Endodermal cell (in vitro differentiated cells): ENCODE measurements at regions not wholly inside any gene's neighbourhood (a gene's known extent, or its start where the extent isn't known, plus 50 kb on each side); places are given as distances from the start of the nearest gene placed in this dataset.
A peak's percentile ranks its signal among the peaks of the same experiment; 100 is the strongest.

Experiments used
- DNase-seq: peaks from one replicate; pipeline ENCODE4 v3.0.0-alpha.2; 2017
- H3K27ac ChIP-seq: 2 replicates; pipeline ENCODE4 v1.5.1; 2013; ENCODE audit warnings: mild to moderate bottlenecking, low read depth, low read length, moderate library complexity
- H3K27me3 ChIP-seq: 2 replicates; pipeline ENCODE4 v1.6.1; 2013; ENCODE audit warnings: mild to moderate bottlenecking, low read length, moderate library complexity; ENCODE audit not compliant: insufficient read depth, control insufficient read depth, poor library complexity, severe bottlenecking
- H3K36me3 ChIP-seq: 2 replicates; pipeline ENCODE4 v1.7.0; 2013; ENCODE audit warnings: mild to moderate bottlenecking, low read length, moderate library complexity; ENCODE audit not compliant: control insufficient read depth, insufficient read depth
- H3K4me1 ChIP-seq: one replicate; pipeline ENCODE4 v1.7.0; 2013; ENCODE audit warnings: low read length; ENCODE audit not compliant: control insufficient read depth, insufficient read depth
- H3K4me3 ChIP-seq: 2 replicates; pipeline ENCODE4 v1.5.1; 2013; ENCODE audit warnings: mild to moderate bottlenecking, low read length, moderate library complexity
- H3K9ac ChIP-seq: 2 replicates; pipeline ENCODE4 v1.6.1; 2013; ENCODE audit warnings: mild to moderate bottlenecking, low read length, moderate library complexity; ENCODE audit not compliant: poor library complexity, severe bottlenecking; ENCODE audit errors: extremely low read depth
- H3K9me3 ChIP-seq: 2 replicates; pipeline ENCODE4 v1.6.1; 2013; ENCODE audit warnings: mild to moderate bottlenecking, low read length, moderate library complexity; ENCODE audit not compliant: control insufficient read depth
- H3K27ac Mint-ChIP-seq: 2 replicates; pipeline ENCODE4 v1.8.0; 2020; ENCODE audit warnings: mixed read lengths
- H3K27me3 Mint-ChIP-seq: 2 replicates; pipeline ENCODE4 v1.8.0; 2021; ENCODE audit warnings: mild to moderate bottlenecking, mixed read lengths; ENCODE audit not compliant: insufficient read depth
- H3K36me3 Mint-ChIP-seq: 2 replicates; pipeline ENCODE4 v1.8.0; 2020; ENCODE audit warnings: low read depth, mixed read lengths
- H3K4me1 Mint-ChIP-seq: 2 replicates; pipeline ENCODE4 v1.8.0; 2020; ENCODE audit warnings: mixed read lengths
- H3K4me3 Mint-ChIP-seq: 2 replicates; pipeline ENCODE4 v1.8.0; 2020; ENCODE audit warnings: mild to moderate bottlenecking, moderate library complexity, mixed read lengths
- H3K9me3 Mint-ChIP-seq: 2 replicates; pipeline ENCODE4 v1.8.0; 2020; ENCODE audit warnings: mild to moderate bottlenecking, mixed read lengths
- WGBS, 2 experiments: methylation state at CpG; one replicate each; pipeline versions ENCODE4 v1.1.5 to v1.1.7; 2013; ENCODE audit warnings: missing lambda C conversion rate in 2 of 2, mixed read lengths in 1 of 2; ENCODE audit not compliant: insufficient coverage in 1 of 2, insufficient read length in 1 of 2; 5-methylcytosine and 5-hydroxymethylcytosine counted together
- TF ChIP-seq, protein P1 (sequence below): fragments of 200-600 bp; sonication (generic); conservative IDR thresholded peaks from 2 replicates; pipeline ENCODE4 v1.5.0; 2021; ENCODE audit warnings: antibody characterized with exemption, mild to moderate bottlenecking

DNA sequence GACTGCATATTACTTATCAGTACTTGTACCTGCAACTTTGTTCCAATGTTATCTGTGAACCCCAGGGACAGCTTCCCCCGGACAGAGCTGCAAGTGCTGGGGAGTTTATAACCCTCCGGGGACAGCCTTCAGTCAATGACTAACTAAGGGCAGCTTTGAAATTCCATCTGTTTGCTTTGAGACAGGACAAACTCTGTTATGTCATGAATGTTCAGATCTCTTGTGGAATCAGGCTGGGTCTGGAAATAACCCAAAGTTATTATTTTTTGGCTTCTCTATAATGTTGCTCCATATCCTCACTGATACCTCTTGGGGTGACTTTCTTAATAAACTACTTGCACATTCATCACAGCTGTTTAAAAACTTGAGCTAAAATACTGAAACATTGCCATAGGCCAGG, 617.5 kb upstream of the TLE4 start:
- Histone ChIP-seq H3K27me3 (no peaks in the 10 kb centered on the region), H3K4me1 (no peaks in the 10 kb centered on the region), H3K27ac (no peak overlapping the region), H3K9me3 (peaks cover 24% of the 10 kb centered on the region), H3K9ac (no peak overlapping the region), H3K36me3 (no peaks in the 10 kb centered on the region), H3K4me3 (no peak overlapping the region)
- Mint-ChIP-seq H3K4me3 (no peak overlapping the region), H3K4me1 (no peaks in the 10 kb centered on the region), H3K27ac (no peak overlapping the region), H3K36me3 (peaks cover 7% of the 10 kb centered on the region), H3K27me3 (no peaks in the 10 kb centered on the region), H3K9me3 (peaks cover 18% of the 10 kb centered on the region)
- TF ChIP-seq, protein P1, sequence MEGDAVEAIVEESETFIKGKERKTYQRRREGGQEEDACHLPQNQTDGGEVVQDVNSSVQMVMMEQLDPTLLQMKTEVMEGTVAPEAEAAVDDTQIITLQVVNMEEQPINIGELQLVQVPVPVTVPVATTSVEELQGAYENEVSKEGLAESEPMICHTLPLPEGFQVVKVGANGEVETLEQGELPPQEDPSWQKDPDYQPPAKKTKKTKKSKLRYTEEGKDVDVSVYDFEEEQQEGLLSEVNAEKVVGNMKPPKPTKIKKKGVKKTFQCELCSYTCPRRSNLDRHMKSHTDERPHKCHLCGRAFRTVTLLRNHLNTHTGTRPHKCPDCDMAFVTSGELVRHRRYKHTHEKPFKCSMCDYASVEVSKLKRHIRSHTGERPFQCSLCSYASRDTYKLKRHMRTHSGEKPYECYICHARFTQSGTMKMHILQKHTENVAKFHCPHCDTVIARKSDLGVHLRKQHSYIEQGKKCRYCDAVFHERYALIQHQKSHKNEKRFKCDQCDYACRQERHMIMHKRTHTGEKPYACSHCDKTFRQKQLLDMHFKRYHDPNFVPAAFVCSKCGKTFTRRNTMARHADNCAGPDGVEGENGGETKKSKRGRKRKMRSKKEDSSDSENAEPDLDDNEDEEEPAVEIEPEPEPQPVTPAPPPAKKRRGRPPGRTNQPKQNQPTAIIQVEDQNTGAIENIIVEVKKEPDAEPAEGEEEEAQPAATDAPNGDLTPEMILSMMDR = no peak
- DNase-seq = no peak
- 86 to 94% methylated on average over 2 of the region's 2 CpGs for WGBS, 2 experiments

DNA sequence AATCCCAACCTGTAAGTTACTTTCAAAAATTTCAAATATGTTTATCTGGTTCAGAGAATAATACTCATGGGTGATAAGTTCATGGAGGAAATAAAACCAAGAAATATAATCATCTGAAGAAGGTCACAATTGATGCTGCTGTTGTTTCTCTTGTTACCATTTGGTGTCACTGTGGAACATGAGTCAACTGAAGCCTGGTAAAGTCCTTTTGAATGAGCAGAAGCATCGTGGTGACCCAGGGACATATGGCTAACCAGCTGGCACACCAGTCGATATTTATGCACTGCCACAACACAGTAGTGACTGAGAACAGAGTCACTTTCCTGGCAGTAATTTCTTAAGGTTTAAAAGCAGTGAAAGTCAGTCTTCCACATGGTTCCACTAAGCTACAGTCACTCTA, 612.9 kb upstream of the TLE4 start:
- no peak overlapping the region for H3K4me3 ChIP-seq

DNA sequence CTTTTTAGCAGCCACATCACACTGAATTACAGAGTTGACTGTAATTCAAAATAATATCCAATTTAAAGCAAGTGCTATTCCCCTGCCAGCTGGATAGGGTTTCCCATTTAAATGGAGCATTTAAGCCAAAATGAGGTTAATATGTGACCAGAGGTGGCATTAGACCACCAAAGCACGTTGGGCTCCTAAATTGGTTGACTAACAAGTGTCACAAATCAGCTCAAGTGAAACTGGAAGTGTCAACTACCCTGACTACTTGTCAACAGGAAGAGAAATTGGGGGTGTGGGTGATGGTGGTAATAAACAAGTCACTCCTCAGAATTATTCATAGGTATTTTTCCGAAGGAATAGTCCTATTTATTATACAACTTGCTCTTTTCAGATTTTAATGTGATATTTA, 609.6 kb upstream of the TLE4 start:
- TF ChIP-seq, protein P1 = no peak
- Mint-ChIP-seq H3K9me3 (peaks cover 9% of the 10 kb centered on the region), H3K36me3 (no peaks in the 10 kb centered on the region), H3K4me3 (no peak overlapping the region), H3K4me1 (no peaks in the 10 kb centered on the region), H3K27ac (no peak overlapping the region), H3K27me3 (no peaks in the 10 kb centered on the region)
- Histone ChIP-seq H3K27me3 (no peaks in the 10 kb centered on the region), H3K4me3 (no peak overlapping the region), H3K4me1 (no peaks in the 10 kb centered on the region), H3K27ac (no peak overlapping the region), H3K36me3 (no peaks in the 10 kb centered on the region), H3K9ac (no peak overlapping the region), H3K9me3 (peaks cover 24% of the 10 kb centered on the region)
- WGBS, 2 experiments = 73 to 100% methylated on average over 1 of the region's 2 CpGs
- DNase-seq = no peak

More for the DNA sequence above, 612.9 kb upstream of the TLE4 start:
- H3K4me3 Mint-ChIP-seq = no peak overlapping the region
- no peak overlapping the region for H3K27ac Mint-ChIP-seq
- peaks cover 8% of the 10 kb centered on the region for H3K9me3 Mint-ChIP-seq
- no peaks in the 10 kb centered on the region for H3K36me3 Mint-ChIP-seq
- DNase-seq = no peak
- H3K4me1 ChIP-seq = no peaks in the 10 kb centered on the region
- WGBS, 2 experiments = 63 to 71% methylated on average over 2 of the region's 2 CpGs
- H3K9me3 ChIP-seq = peaks cover 6% of the 10 kb centered on the region
- H3K36me3 ChIP-seq = no peaks in the 10 kb centered on the region
- no peak overlapping the region for H3K9ac ChIP-seq
- TF ChIP-seq, protein P1 = peak; percentile 75
- no peaks in the 10 kb centered on the region for H3K27me3 ChIP-seq
- H3K27ac ChIP-seq = no peak overlapping the region
- no peaks in the 10 kb centered on the region for H3K4me1 Mint-ChIP-seq
- no peaks in the 10 kb centered on the region for H3K27me3 Mint-ChIP-seq
